ENCODE measurements at regions not wholly inside any gene's neighbourhood (a gene's known extent, or its start where the extent isn't known, plus 50 kb on each side); places are given as distances from the start of the nearest gene placed in this dataset.
"Not testable (repeated sequence)": the region's sequence is repeated elsewhere in the genome, so short reads cannot be mapped to it uniquely, and the experiment has no call there.

DNA sequence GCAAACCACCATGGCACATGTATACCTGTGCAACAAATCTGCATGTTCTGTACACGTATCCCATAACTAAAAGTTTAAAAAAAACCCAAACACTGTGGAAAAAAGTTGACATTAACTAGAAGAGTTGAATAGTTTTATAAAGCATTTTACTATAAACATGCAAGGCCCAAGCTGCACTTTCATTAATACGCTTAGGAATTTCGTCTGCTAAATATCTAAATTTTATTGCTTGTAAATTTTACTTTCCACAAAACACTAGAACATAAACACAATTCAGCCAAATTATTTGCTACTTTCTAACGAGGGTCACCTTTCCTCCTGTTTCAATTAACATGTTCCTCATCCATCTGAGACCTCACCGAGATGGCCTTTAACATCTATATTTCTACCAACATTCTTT is 74.4 kb upstream of the MAN1A1 start:
- H3K36me3 ChIP-seq (ENCODE audit: low read depth): no peaks in the 10 kb centered on the region
- ATAC-seq (ENCODE audit: low read depth): no peak
- H3K9me3 ChIP-seq (ENCODE audit: severe bottlenecking): no peaks in the 10 kb centered on the region
- no peaks in the 10 kb centered on the region for H3K27me3 ChIP-seq (ENCODE audit: insufficient read depth, poor library complexity, severe bottlenecking)
- no peak overlapping the region for H3K4me3 ChIP-seq (ENCODE audit: severe bottlenecking)
- H3K27ac ChIP-seq (ENCODE audit: poor library complexity, severe bottlenecking): no peak overlapping the region
- no peaks in the 10 kb centered on the region for H3K4me1 ChIP-seq (ENCODE audit: insufficient read depth, poor library complexity, severe bottlenecking)
- TF ChIP-seq, protein P1, sequence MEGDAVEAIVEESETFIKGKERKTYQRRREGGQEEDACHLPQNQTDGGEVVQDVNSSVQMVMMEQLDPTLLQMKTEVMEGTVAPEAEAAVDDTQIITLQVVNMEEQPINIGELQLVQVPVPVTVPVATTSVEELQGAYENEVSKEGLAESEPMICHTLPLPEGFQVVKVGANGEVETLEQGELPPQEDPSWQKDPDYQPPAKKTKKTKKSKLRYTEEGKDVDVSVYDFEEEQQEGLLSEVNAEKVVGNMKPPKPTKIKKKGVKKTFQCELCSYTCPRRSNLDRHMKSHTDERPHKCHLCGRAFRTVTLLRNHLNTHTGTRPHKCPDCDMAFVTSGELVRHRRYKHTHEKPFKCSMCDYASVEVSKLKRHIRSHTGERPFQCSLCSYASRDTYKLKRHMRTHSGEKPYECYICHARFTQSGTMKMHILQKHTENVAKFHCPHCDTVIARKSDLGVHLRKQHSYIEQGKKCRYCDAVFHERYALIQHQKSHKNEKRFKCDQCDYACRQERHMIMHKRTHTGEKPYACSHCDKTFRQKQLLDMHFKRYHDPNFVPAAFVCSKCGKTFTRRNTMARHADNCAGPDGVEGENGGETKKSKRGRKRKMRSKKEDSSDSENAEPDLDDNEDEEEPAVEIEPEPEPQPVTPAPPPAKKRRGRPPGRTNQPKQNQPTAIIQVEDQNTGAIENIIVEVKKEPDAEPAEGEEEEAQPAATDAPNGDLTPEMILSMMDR (IDR thresholded peaks at IDR 0.05; ENCODE audit: poor library complexity, severe bottlenecking): no peak
- no peak for DNase-seq (ENCODE audit: low spot score)

GRCh38 chr6:119418084-119418483 is 68.5 kb upstream of the MAN1A1 start:
- not testable (repeated sequence) for H3K27ac ChIP-seq (ENCODE audit: poor library complexity, severe bottlenecking); H3K9me3 ChIP-seq (ENCODE audit: severe bottlenecking); H3K4me1 ChIP-seq (ENCODE audit: insufficient read depth, poor library complexity, severe bottlenecking); H3K4me3 ChIP-seq (ENCODE audit: severe bottlenecking); H3K27me3 ChIP-seq (ENCODE audit: insufficient read depth, poor library complexity, severe bottlenecking); DNase-seq (ENCODE audit: low spot score); H3K36me3 ChIP-seq (ENCODE audit: low read depth); ATAC-seq (ENCODE audit: low read depth)

DNA sequence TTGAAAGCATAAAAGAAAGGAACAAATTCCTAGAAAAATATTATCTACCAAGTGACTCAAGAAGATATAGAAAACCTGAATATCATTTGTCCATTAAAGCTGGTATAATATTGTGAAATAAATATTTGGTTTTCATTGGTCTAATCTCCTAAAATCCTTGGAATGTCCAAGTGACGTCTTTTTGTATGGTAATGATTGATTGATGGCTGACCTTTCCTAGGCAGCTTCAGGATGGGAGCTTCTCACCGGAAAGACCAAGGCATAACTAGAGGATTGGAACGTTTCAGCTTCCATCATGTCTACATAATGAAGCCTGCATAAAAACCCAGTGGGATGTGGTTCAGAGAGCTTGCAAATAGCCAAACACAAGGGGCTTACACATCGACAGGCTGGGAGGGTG is 57.6 kb upstream of the MAN1A1 start:
- no peak for ATAC-seq (ENCODE audit: low read depth)
- Histone ChIP-seq H3K4me3 (ENCODE audit: severe bottlenecking) (no peak overlapping the region), H3K9me3 (ENCODE audit: severe bottlenecking) (no peaks in the 10 kb centered on the region)

DNA sequence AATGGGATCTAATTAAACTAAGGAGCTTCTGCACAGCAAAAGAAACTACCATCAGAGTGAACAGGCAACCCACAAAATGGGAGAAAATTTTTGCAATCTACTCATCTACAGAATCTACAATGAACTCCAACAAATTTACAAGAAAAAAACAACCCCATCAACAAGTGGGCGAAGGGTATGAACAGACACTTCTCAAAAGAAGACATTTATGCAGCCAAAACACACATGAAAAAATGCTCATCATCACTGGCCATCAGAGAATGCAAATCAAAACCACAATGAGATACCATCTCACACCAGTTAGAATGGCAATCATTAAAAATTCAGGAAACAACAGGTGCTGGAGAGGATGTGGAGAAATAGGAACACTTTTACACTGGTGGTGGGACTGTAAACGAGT is 55.6 kb upstream of the MAN1A1 start:
- not testable (repeated sequence) for H3K36me3 ChIP-seq (ENCODE audit: low read depth); H3K4me3 ChIP-seq (ENCODE audit: severe bottlenecking); H3K4me1 ChIP-seq (ENCODE audit: insufficient read depth, poor library complexity, severe bottlenecking); DNase-seq (ENCODE audit: low spot score); H3K27me3 ChIP-seq (ENCODE audit: insufficient read depth, poor library complexity, severe bottlenecking); H3K27ac ChIP-seq (ENCODE audit: poor library complexity, severe bottlenecking); H3K9me3 ChIP-seq (ENCODE audit: severe bottlenecking); ATAC-seq (ENCODE audit: low read depth)

More for the DNA sequence above, 57.6 kb upstream of the MAN1A1 start:
- Histone ChIP-seq H3K36me3 (ENCODE audit: low read depth) (no peaks in the 10 kb centered on the region), H3K27me3 (ENCODE audit: insufficient read depth, poor library complexity, severe bottlenecking) (no peaks in the 10 kb centered on the region), H3K27ac (ENCODE audit: poor library complexity, severe bottlenecking) (no peak overlapping the region), H3K4me1 (ENCODE audit: insufficient read depth, poor library complexity, severe bottlenecking) (no peaks in the 10 kb centered on the region)
- no peak for DNase-seq (ENCODE audit: low spot score)
- TF ChIP-seq, protein P1 (IDR thresholded peaks at IDR 0.05; ENCODE audit: poor library complexity, severe bottlenecking): no peak
